GM12878 (cell line): ENCODE measurements at regions not wholly inside any gene's neighbourhood (a gene's known extent, or its start where the extent isn't known, plus 50 kb on each side); places are given as distances from the start of the nearest gene placed in this dataset.

Experiments used
- ATAC-seq: fragments of 200-7000 bp; cut with Tn5 transposase; 3 replicates; pipeline ENCODE4 v1.9.1; 2020; ENCODE audit warnings: mild to moderate bottlenecking, moderate library complexity
- BruUV-seq: library from RNA; stranded (reverse); fragments of 400-500 nt; replicated peaks from 2 replicates; lab custom pipeline; 2021; lab: Mats Ljungman, UMichigan
- CTCF ChIA-PET: fragments of 300-600 bp; sonication (Branson Sonifier 250); formaldehyde crosslinking; extraction: SDS; loops from one replicate; lab custom pipeline; 2021; ENCODE audit warnings: inconsistent platforms; lab: Yijun Ruan, JAX
- POLR2A ChIA-PET: fragments of 350-600 bp; formaldehyde crosslinking; extraction: SDS; loops from one replicate; lab custom pipeline; 2021; ENCODE audit warnings: inconsistent platforms; lab: Charles Lee
- RAD21 ChIA-PET: fragments of 300-600 bp; sonication (Branson Sonifier 250); formaldehyde crosslinking; loops from one replicate; lab custom pipeline; 2023; ENCODE audit warnings: antibody characterized with exemption; ENCODE audit not compliant: unreplicated experiment; lab: Charles Lee
- SMC1A ChIA-PET: fragments of 300-600 bp; sonication (Branson Sonifier 250); formaldehyde crosslinking; loops from one replicate; lab custom pipeline; 2023; ENCODE audit not compliant: unreplicated experiment, uncharacterized antibody; lab: Charles Lee
- DNase-seq: peaks from one replicate; pipeline ENCODE4 v3.0.0-alpha.2; 2011; ENCODE audit warnings: low read depth, low spot score
- FAIRE-seq: peaks from 3 replicates; lab custom pipeline; 2011; peaks lifted over from hg19 to GRCh38; lab: Jason Lieb, UNC
- H2AFZ ChIP-seq: 2 replicates; pipeline ENCODE4 v1.6.0; 2011; ENCODE audit warnings: low read depth, low read length, control low read depth; ENCODE audit not compliant: control insufficient read depth
- H3K27ac ChIP-seq: 2 replicates; pipeline ENCODE4 v1.5.1; 2011; ENCODE audit warnings: control low read depth; ENCODE audit not compliant: control insufficient read depth, insufficient read depth
- H3K27me3 ChIP-seq, 2 experiments: replicated peaks in 1 of 2; 2 replicates each; pipeline versions ENCODE4 v1.6.0 to v1.6.1; 2011; ENCODE audit warnings: low read length in 1 of 2; ENCODE audit not compliant: control insufficient read depth in 2 of 2, insufficient read depth in 2 of 2
- H3K36me3 ChIP-seq, 2 experiments: 2 replicates each; pipeline ENCODE4 v1.5.1; 2011; ENCODE audit warnings: low read length in 1 of 2; ENCODE audit not compliant: control insufficient read depth in 2 of 2, insufficient read depth in 2 of 2
- H3K4me1 ChIP-seq: 2 replicates; pipeline ENCODE4 v1.6.1; 2011; ENCODE audit warnings: mild to moderate bottlenecking, low read length, moderate library complexity, mixed read lengths; ENCODE audit not compliant: control insufficient read depth, insufficient read depth
- H3K4me2 ChIP-seq: 2 replicates; pipeline ENCODE4 v1.6.0; 2011; ENCODE audit warnings: control low read depth; ENCODE audit not compliant: control insufficient read depth, insufficient read depth
- H3K4me3 ChIP-seq: fragments of 200-600 bp; sonication (generic); 2 replicates; pipeline ENCODE4 v1.5.1; 2016
- H3K79me2 ChIP-seq: 2 replicates; pipeline ENCODE4 v1.6.0; 2011; ENCODE audit warnings: low read length; ENCODE audit not compliant: control insufficient read depth, insufficient read depth
- H3K9ac ChIP-seq: 2 replicates; pipeline ENCODE4 v1.8.0; 2011; ENCODE audit warnings: low read length, control low read depth, mixed read lengths; ENCODE audit not compliant: control insufficient read depth, insufficient read depth
- H3K9me3 ChIP-seq: replicated peaks from 3 replicates; pipeline ENCODE4 v1.5.1; 2011; ENCODE audit warnings: mild to moderate bottlenecking, low read length; ENCODE audit not compliant: control insufficient read depth, insufficient read depth
- H4K20me1 ChIP-seq: 2 replicates; pipeline ENCODE4 v1.6.0; 2011; ENCODE audit not compliant: control insufficient read depth, insufficient read depth
- CEBPB ChIP-seq, 2 experiments: fragments of 150-350 bp in 1 of 2; IDR thresholded peaks; 2 replicates each; pipeline ENCODE4 v1.6.1; 2012 to 2014; ENCODE audit warnings: low read depth in 2 of 2, low read length in 2 of 2, borderline replicate concordance in 1 of 2, inconsistent platforms in 1 of 2
- EP300 ChIP-seq, 2 experiments: fragments of 150-350 bp in 1 of 2; IDR thresholded peaks; 2 replicates each; pipeline ENCODE4 v1.6.1; 2011 to 2012; ENCODE audit warnings: low read depth in 2 of 2, low read length in 2 of 2, borderline replicate concordance in 1 of 2, improper control_type of control experiment in 1 of 2, inconsistent platforms in 1 of 2; ENCODE audit not compliant: control insufficient read depth in 1 of 2
- LARP7 ChIP-seq: fragments of 450-650 bp; IDR thresholded peaks from 2 replicates; pipeline ENCODE4 v1.6.1; 2017; ENCODE audit warnings: mild to moderate bottlenecking
- NFYA ChIP-seq: IDR thresholded peaks from 2 replicates; pipeline ENCODE4 v1.6.1; 2011; ENCODE audit warnings: low read depth, mild to moderate bottlenecking, low read length, improper control_type of control experiment, borderline replicate concordance
- SREBF1 ChIP-seq: IDR thresholded peaks from 2 replicates; pipeline ENCODE4 v1.6.1; 2012; ENCODE audit warnings: mild to moderate bottlenecking, low read length
- TARDBP ChIP-seq: IDR thresholded peaks from 2 replicates; pipeline ENCODE4 v1.6.1; 2016; ENCODE audit warnings: borderline replicate concordance
- YBX1 ChIP-seq: fragments of 450-650 bp; IDR thresholded peaks from 2 replicates; pipeline ENCODE4 v1.6.1; 2016; ENCODE audit warnings: antibody characterized with exemption
- ZNF592 ChIP-seq: fragments of 450-650 bp; IDR thresholded peaks from 2 replicates; pipeline ENCODE4 v1.6.1; 2017; ENCODE audit warnings: mild to moderate bottlenecking, moderate library complexity
- in situ Hi-C: fragments of 300-500 bp; cut with MboI; formaldehyde crosslinking; loops from 9 replicates; pipeline ENCODE4 v1.14.3; 2018; ENCODE audit warnings: mixed read lengths
- intact Hi-C: fragments of 100-400 bp; cut with micrococcal nuclease; formaldehyde crosslinking; loops from one replicate; pipeline ENCODE4 v1.14.2; 2022; ENCODE audit not compliant: unreplicated experiment

GRCh38 chr1:197848350-197848749 lies 54.1 kb upstream of the C1orf53 start:
- ATAC-seq (no peak), DNase-seq (no peak), FAIRE-seq (no peak)
- H3K27me3 ChIP-seq, result no peaks in the 10 kb centered on the region
- H3K9me3 ChIP-seq, result no peaks in the 10 kb centered on the region
- H3K4me1 ChIP-seq, result no peaks in the 10 kb centered on the region
- in situ Hi-C loops (no loop called here), intact Hi-C loops (no loop called here)
- no TSS peak for BruUV-seq
- TF ChIP-seq YBX1 (no peak), TARDBP (no peak), LARP7 (no peak), ZNF592 (no peak), CEBPB (IDR thresholded peaks at IDR 0.05; ENCODE audit: borderline replicate concordance in 1 of 2, low read depth in 2 of 2, low read length in 2 of 2) (no peak), NFYA (no peak), EP300 (IDR thresholded peaks at IDR 0.05; ENCODE audit: borderline replicate concordance in 1 of 2, control insufficient read depth in 1 of 2, low read depth in 2 of 2, low read length in 2 of 2) (no peak), SREBF1 (no peak)
- POLR2A ChIA-PET, result no interaction called here
- no peaks in the 10 kb centered on the region for H4K20me1 ChIP-seq
- CTCF ChIA-PET, result interaction anchor here (0.6 to 1.2 kb wide), 2 partner anchors 10 to 896 kb away, joined by 3 to 5 read pairs; no protein-coding TSS in a partner anchor
- no peak overlapping the region for H3K9ac ChIP-seq
- no peaks in the 10 kb centered on the region for H3K36me3 ChIP-seq
- RAD21 ChIA-PET, result no interaction called here
- H3K27ac ChIP-seq, result no peak overlapping the region
- no peak overlapping the region for H2AFZ ChIP-seq
- H3K79me2 ChIP-seq, result no peaks in the 10 kb centered on the region
- H3K4me2 ChIP-seq, result no peak overlapping the region
- SMC1A ChIA-PET, result no interaction called here
- no peak overlapping the region for H3K4me3 ChIP-seq
